GM18858 (cell line): ENCODE measurements at regions not wholly inside any gene's neighbourhood (a gene's known extent, or its start where the extent isn't known, plus 50 kb on each side); places are given as distances from the start of the nearest gene placed in this dataset.

Experiments used
- ATAC-seq: cut with Tn5 transposase; IDR thresholded peaks from one replicate; pipeline ENCODE4 v1.9.1; 2021; ENCODE audit not compliant: unreplicated experiment

DNA sequence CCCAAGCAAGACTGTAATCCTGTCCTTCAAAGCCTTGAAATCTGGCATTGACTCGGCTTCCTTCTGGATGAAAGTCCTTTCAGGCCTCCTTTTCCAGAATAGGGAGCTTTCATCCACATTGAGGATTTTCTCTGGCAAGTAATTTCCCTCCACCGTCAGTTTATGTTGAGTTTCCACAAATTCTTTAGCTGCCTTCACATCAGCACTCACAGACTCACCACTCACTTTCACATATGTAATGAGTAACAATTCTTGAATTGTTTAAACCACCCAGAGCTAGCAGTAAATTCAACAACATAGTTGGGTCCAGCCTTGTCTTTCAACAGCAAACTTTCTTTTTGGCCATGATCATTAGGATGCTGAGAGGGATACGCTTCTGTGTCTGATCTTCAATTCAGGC, 84.3 kb upstream of the PRDM11 start:
- no peak for ATAC-seq

DNA sequence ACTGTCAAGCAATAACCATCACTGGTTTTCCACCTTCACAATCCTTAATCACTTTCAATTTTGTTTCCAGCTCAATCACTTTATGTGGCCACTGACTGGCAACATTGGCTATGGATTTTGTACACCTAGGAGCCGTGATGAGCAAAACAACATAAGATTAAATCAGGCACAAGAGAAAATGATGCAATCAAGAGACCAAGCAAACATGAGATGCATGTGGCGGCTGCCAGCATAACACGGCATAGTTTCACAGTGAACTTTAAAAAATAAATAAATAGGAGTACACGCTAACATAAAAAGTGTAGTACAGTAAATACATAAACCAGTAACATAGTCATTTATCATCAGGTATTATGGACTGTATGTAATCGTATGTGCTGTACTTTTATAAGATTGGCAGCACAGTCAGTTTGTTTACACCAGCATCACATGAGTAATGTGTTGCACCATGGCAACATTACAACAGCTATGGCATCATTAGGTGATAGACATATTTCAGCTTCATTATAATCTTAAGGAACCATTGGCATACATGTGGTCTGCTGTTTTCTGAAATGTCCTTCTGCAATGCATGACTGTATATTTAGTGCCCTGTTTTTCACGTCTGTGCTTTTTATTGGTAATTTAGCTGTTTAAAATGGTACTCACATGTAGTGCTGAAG, 83.3 kb upstream of the PRDM11 start:
- no peak for ATAC-seq

DNA sequence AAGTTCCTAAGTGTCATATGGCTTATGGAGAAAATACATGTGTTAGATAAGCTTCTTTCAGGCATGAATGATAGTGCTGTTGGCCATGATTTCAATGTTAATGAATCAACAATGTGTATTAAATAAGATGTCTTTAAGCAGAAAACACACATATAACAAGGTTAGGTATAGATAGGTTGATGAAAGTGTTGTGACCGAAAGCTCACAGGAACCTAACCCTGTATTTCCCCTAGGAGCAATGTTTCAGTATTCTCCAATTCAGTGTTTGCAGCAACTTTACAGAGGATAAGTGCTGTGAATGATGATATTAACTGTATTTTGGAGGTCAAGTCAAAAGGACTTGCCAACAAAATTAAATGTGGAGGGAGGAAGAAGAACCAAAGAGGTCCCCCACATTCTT, 82.8 kb upstream of the PRDM11 start:
- ATAC-seq, result no peak

DNA sequence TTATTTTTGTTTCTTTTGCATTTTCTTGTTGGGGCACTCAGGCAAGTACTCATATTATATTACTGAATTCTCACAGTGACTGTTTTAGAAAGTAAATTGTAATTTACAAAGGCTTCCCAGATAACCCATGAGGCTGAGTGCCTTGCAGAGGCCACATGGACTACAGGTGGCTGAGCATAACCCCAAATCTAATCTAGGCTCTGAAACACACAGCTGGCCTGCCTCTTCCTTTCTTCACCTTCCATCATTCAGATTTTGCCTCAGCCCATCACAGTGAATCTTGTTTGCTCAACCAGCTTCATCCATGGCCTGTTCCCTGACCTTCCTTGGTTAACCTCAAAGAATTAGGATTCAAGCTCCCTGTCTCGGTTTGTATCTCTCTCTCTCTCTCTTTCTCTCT, 78.5 kb upstream of the PRDM11 start:
- ATAC-seq, result no peak

DNA sequence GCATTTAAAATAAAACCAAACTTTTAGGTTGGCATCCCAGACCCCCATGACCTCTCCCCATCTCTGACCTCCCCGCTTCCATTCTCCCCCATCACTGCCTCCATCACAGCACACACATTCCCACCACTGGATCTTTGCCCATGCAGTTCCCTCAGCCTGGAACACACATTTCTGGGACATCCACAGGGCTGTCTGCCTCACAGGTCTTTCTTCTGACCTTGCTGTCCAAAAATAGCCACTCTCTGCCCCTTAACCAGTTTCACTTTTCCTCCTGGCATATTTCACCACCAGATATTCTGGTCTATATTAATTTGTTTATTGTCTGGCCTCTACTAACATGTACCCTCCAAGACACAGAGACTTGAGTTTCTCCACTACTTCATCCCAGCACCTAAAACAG, 75.2 kb upstream of the PRDM11 start:
- ATAC-seq, result no peak

DNA sequence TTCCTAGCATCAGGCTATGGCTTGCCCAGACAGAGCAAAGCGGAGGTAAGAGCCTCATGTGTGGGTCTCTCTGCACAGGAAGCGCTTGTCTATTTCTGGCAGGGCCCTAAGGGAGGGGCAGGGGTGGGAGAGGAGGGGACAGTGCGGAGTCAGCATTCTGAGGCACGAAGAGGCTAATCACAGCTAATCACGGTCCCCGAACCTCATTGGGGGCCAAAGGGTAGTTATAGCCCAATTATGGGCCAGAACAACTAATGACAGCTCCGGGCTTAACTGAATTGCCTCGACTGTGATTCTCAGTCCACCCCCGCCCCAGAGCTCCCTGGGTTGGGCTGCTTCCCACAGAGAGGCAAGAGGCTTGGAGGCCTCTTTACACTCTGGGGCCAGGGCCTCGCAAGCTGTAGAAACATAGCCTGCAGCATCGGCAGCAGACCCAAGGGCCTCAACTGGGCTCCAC, 72.7 kb upstream of the PRDM11 start:
- ATAC-seq, result no peak

DNA sequence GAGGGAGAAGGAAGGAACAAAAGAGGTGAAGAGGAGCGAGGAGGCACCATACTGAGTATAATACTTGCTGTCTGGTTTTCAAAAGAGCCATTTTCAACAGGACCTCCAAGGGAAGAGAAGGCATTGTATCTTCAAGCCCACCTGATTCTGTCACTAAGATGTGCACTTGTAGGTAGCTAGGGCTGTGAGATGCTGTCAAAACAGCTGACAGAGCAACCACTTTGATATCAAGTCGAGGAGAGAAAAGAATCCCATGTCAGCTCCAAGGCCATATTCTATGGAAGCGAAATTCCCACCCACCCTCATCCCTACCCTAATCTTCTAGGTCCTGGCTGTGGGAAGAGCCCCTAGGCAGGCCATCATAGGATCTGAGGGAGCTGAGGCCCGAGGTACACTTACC, 70.9 kb upstream of the PRDM11 start:
- no peak for ATAC-seq

DNA sequence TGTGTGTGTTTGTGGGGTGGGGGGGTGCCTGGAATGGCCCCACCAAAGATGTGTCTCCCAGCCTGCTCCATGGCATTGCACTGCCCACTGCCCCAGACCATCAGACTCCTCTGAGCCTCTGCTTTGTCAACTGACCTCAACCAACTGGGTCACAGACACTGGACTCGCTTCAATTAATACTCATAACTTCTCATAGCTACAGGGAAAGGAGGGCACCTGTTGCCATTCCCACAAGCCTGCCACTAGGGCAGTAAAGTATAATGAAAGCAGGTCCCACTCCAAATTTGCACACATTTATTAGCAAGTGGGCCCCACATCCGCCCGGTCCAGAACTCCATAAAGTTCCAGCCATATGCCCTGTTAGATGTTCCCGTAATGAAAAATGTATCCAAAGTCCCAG, 70.5 kb upstream of the PRDM11 start:
- ATAC-seq, result no peak

DNA sequence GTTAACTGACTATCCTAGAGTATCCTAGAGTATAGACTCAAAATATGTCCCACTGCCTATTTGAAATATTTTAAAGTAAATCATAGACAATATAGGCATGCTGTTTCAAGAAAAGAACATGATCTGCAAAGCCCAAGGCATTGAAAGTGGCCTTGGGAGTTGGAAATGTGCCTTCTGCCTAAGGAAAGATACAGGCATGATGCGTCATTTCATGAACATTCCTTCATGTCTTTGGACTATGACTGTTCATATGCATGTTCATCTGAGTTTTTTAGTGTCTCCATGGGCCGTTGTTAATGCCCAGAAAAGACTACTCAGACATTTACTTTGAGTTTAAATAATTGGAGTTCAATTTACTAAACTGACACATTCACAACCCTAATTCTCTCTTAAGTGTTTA, 69.7 kb upstream of the PRDM11 start:
- no peak for ATAC-seq

DNA sequence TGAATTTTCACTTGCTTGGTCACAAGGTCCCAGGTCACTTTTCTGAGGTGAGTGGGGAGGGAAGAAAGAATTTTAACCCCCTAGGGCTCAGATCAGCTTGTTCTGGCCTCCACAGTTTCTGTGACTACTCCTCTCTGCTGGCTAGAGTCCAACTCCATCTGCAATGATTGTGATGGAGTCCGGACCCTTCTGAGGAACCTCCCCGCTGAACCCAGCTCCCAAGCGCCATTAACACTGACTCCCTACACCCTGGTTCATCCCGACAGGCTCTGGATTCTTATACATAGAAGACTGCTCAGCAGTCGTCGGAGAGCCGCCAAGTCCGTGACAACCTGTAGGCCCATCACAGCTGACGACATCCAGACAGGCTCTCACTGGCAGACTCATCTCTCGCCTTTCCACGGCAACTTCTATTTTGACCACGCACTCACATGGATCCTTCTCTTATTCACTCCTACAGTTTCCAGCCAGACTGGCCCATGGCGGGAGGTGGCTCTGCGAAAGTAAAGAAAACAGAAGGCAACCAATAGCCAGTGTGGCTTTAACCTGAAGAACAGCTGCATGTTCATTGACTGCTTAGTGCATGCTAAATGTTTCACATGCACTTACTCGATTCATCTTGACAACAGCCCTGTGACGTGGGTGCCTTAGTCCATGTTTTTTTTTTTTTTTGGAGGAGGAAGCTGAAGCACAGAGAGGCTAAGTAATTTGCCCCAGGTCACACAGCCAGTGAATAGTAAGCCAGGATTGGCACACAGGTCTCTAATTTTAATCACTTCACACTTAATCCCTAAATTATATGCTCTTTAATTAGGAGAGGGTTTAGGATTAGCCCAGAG, 68.0 kb upstream of the PRDM11 start:
- ATAC-seq, result no peak

DNA sequence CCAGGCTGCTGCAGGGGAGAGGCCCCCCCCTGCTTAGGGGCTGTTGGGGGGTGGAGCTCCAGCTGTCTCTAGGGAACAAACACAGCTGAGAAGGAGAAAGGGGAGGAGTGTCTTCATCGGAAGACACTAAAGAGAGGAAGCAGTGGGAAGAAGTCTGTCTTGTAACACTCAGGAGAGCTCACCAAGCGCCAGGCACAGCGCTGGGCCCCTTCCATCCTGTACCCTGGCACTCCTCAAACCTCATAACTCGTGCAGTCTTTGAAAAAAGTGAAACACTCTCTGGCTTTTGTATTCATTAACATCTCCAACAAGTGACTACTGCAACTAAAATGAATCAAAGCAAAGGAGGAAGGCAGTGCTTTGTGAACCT, 67.4 kb upstream of the PRDM11 start:
- no peak for ATAC-seq

DNA sequence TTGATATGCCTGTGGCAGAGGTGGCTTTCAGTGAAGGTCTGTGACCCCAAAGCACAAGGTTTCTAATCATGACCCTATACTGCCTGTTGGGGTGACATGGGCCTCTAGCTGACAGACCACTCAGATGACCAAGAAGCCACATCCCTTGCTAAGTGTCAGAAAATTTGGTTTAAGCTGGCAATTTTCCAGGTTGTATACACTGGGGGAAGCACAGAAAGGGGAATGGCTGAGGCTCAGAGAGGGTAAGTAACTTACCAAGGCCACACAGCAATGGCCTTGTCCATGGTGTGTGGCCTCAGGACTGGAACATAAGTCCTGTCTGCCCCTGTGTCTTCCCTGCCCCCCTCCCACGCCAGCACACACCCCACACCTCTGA, 66.9 kb upstream of the PRDM11 start:
- no peak for ATAC-seq

DNA sequence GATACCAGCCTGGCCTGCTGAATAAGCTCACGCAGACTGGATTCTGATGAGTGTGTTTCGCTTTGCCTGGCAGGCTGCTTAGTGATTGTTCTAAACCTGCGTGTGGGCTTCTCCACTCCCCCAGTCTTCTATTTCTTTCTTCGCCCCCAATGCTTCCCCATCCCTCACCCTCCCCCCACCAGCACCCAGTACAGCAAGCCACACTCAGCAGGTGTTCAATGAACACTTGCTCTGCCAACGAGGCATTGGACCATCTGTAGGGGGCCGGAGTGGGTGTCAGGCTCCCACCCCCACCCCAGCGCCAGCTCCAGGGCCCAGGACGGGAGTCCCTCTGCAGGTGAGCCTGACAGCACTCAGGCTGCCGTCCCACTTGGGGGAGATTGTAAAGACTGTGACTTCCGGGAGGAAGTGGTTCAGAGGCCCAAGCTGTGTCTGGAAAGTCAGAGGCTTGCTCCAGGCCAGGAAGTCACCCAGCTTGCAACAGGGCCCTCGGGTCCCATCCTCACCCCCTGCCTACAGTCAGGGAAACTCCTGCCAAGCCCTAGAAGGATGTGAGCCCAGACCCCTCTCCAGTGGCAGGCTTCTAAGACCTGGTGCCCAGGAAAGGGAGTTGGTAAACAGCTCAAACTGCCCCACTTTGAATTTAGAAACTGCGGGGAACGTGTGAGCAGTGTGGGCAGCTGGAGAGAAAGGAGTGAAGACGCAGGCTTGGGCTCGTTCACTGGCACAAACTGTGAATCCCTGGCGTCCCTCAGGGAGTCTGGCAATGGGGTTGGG, 66.3 kb upstream of the PRDM11 start:
- ATAC-seq, result peak; percentile 65

DNA sequence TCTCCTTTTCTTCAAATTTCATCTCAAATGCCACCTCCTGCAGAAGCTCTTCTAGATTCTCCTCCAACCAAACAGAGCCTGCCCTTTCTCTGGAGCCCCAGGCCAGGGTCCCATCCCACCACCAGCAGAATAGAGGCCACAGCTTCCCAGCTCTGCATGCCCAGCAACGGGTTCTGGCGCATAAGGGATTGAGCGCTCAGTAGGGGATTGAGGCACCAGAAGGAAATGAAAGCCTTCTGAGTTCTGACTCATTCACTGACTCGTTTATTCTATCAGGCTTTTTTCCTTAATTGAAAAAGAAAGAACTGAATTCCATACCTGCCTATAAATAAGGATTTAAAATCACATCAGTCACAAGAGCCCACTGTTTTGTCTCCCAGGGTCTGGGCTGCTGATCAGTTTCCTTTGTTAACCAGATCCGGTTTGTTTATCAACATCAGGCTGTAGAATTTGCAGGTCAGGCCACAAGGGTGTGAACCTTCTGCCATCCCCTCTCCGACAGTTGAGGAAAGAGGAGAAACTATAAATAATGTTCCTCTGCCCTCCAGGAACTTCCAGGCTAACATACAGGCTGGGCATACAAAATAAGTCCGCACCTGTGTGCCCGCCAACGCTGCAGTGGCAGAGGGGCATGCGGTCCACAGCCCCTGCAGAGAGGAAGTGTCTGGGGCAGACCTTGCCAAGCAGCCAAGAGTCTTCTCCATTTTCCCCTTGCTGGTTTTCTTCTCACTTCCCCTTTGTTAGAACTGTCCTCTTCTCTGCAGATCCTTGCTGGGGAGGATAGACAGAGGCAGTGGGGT, 63.5 kb upstream of the PRDM11 start:
- ATAC-seq, result no peak

DNA sequence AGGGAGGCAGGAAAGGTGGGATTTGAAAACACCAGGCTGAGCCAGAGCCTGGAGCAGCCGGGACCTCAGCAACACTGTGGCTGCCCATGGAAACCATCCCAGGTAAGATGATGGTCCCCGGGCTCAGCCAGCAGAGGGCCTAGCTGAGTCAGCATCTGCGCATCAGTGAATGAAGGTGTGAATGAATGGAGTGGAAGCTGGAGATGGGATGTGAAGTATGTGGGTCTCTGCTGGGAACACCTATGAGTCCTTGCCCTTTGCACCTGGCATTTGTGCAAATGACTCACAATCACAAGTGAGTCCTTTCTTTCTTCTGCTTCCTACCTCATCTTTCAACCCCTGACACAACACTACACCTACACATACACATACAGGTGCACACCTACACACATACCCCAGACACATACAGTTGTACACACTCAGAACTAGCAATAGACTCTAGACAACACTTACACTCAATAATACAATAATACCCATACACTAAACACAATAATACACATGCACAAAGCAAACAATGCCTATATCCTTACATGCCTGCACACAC, 62.8 kb upstream of the PRDM11 start:
- no peak for ATAC-seq

DNA sequence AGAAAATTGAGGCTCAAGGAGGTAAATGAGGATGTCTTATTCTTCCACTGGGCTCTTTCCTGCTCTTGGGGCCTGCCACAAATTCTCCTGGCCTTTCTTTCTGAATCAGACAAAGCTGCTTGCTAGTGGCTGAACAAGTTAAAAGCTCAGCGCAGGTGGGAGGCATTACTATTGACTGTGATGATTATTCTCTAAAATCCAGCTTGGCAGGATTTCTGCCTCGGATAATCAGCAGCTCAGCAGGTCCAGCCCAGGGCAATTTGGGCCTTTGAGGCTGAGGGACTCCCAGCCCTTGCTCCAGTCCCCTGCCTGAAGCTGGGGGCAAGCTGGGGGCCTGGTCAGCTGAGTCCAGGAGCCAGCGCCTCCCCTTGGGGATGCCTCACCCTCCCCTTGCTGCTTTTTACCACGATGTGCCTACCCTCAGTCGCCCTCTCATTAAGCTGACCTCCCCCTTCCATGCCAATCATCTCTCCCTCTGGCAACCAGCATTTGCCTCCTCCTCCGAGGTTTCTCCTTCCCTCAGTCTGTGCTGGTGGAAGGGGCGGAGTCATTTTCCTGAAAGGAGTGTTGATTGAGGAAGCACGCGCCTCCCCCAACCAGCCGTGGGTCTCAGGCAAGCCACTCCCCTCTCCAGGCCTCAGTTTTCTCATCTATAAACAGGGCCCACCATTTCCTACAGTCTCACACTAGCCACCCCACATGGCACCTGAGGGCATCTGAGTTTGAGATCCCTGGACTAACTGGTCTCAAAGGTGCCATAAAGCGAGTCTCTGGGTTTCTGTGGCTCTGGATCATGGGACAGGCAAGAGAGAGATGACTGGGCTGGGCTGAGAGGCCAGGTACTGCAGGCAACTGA, 60.6 kb upstream of the PRDM11 start:
- ATAC-seq, result no peak

DNA sequence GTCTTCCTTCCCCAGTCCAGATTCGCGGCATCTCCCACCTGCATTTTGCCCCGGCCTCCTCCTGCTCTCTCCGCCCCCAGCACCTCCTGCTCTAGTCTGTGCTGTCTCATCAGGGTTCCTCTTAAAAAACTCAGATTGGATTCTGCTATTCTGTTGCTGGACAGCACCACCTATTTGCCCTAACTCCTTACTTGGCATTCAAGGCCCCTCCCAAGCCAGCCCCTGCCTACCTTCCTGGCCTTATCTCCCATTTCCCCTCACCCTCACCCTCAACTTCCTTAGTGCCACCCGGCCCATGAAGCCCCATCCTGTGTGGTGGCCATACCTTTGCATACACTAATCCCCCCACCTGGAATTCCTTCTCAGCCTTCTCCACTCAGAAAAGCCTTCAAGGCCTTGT, 59.9 kb upstream of the PRDM11 start:
- ATAC-seq, result no peak

DNA sequence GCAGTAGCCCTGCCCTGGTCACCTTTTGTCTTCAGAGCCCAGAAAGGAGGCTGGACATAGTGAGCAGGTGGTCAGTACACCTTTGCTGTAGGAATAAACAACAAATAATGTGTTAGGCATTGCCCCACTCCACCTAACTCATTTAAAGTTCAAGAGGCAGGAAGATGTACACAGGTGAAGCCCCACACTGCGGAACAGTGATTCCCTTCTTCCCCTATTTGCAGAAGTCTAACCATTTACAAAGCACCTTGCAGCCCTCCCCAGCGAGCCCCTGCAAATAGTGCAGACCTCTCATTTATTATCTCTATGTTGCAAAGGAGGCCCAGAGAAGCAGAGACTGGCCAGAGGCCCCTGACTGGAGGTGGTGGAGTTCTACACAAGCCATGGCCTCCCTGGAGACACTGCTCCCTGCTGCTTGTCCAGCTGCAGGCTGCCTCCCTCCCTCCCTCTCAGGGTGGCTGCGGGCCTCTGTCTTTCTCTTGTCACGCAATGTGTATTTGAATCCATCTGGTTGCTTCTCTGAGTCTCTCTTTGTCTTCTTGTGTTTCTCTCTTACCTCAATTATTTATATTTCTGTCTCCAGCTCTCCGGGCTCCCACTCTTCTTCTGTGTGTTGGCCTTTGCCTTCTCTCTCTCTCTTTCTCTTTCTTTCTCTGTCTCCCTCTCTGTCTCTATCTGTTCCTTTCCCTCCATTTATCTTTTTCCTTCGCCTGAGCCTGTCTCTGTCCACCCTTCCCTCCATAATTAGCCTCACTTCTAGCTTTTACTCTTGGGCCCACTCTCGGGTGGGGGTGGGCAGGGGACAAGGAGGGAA, 59.1 kb upstream of the PRDM11 start:
- ATAC-seq, result no peak

DNA sequence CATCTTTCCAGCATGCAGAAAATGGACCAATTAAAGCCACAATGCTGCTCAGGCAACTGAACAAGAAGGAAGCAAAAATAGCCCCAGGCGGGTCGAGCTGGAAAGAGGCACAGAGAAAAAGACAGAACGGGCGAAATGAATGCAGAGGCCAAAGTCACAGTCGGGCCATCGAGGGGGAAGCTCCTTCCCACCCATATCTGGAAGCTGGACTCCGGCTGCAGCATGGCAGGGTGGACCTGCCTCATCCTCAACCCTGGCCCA, 58.6 kb upstream of the PRDM11 start:
- ATAC-seq, result no peak
